ENCODE measurements at regions not wholly inside any gene's neighbourhood (a gene's known extent, or its start where the extent isn't known, plus 50 kb on each side); places are given as distances from the start of the nearest gene placed in this dataset.
A peak's percentile ranks its signal among the peaks of the same experiment; 100 is the strongest.

DNA sequence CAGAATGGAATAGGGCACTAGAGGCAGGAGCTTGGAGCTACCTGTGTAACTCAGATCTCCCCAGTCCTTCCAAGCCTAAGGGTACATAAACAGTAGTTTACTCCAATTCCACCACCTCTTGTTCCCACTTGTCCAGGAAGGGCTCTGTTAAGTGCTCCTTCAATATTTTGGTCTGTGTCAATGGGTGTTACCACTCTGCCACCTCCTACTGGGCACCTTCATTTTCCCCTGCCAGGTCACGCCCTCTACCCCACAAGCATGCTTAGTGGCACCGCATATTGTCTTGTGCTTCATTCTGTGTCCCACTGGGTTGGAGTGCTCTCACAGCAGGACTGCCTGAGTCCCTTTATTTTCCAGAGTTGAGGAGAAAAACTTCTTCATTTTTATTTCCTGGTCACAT is 459.8 kb downstream of the ARHGEF28 start:
- H3K9me3 ChIP-seq (ENCODE audit: control insufficient read depth, low read length) = no peaks in the 10 kb centered on the region
- H3K4me1 ChIP-seq (ENCODE audit: control insufficient read depth, insufficient read depth, low read length) = peaks cover 7% of the 10 kb centered on the region
- H3K27me3 ChIP-seq (replicated peaks; ENCODE audit: control insufficient read depth, insufficient read depth, low read length) = peaks cover 28% of the 10 kb centered on the region
- no peak for DNase-seq (ENCODE audit: low read depth)
- no peak overlapping the region for H3K9ac ChIP-seq (ENCODE audit: low read length)
- H3K4me3 ChIP-seq (ENCODE audit: low read length) = no peak overlapping the region
- no peaks in the 10 kb centered on the region for H3K36me3 ChIP-seq (ENCODE audit: control insufficient read depth, insufficient read depth, low read length, severe bottlenecking)

DNA sequence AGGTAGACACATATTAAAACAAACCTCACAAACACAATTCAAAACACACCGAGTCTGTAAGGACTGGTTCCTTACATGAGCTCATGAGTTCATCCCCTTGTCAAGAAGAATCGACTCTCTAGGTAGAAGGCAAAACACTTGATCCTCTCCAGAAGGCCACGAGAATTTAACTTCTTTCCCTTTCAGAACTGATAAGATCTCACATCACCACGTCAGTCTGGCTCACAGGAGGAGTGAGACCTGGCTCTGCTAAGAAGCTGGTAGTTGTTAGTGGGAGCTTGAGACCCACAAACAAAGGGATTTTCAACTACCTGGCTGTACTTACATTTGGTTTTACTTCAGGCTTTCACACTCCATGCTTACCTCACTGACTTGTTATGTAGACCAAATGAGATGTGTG is 459.2 kb downstream of the ARHGEF28 start:
- Histone ChIP-seq H3K4me1 (ENCODE audit: control insufficient read depth, insufficient read depth, low read length) (peaks cover 12% of the 10 kb centered on the region), H3K4me3 (ENCODE audit: low read length) (no peak overlapping the region), H3K9me3 (ENCODE audit: control insufficient read depth, low read length) (no peaks in the 10 kb centered on the region), H3K27me3 (replicated peaks; ENCODE audit: control insufficient read depth, insufficient read depth, low read length) (peaks cover 26% of the 10 kb centered on the region), H3K36me3 (ENCODE audit: control insufficient read depth, insufficient read depth, low read length, severe bottlenecking) (no peaks in the 10 kb centered on the region), H3K9ac (ENCODE audit: low read length) (no peak overlapping the region)
- DNase-seq (ENCODE audit: low read depth) = no peak

DNA sequence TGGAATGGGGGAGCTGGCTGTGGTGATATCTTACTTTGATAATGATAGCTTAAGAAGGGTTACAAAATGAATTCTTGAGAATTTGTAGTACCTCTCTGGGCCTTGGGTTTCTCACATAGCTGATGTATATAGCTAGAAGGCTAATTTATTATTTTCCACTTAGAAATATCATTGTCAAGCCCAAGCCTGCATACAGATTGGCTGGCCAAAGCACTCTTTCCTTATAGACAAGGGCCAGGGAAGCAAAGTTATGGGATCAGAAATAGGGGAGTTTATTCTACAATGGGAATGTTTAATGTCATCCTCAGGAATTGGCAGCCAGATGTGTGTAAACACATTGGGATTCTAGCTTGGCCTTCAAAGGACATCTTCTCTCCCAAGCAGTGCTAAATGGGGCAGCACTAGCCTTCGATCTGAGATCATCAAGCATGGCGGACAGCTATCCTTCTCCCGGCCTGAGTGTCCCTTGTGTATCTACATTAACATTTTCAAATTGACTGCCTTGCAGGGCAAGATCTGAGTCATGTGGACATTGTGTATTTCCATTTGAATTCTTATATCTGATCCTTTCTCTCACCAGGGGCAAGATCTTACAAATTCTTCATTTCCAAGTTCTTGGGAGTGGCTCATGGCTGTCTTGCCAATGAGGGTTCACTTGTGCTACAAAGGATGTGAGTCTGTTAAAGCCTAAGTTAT is 457.2 kb downstream of the ARHGEF28 start:
- no peak for DNase-seq (ENCODE audit: low read depth)
- H3K9ac ChIP-seq (ENCODE audit: low read length) = no peak overlapping the region
- no peak overlapping the region for H3K4me3 ChIP-seq (ENCODE audit: low read length)
- H3K36me3 ChIP-seq (ENCODE audit: control insufficient read depth, insufficient read depth, low read length, severe bottlenecking) = no peaks in the 10 kb centered on the region
- H3K9me3 ChIP-seq (ENCODE audit: control insufficient read depth, low read length) = no peaks in the 10 kb centered on the region
- H3K27me3 ChIP-seq (replicated peaks; ENCODE audit: control insufficient read depth, insufficient read depth, low read length) = peaks cover 16% of the 10 kb centered on the region
- peaks cover 14% of the 10 kb centered on the region for H3K4me1 ChIP-seq (ENCODE audit: control insufficient read depth, insufficient read depth, low read length)

DNA sequence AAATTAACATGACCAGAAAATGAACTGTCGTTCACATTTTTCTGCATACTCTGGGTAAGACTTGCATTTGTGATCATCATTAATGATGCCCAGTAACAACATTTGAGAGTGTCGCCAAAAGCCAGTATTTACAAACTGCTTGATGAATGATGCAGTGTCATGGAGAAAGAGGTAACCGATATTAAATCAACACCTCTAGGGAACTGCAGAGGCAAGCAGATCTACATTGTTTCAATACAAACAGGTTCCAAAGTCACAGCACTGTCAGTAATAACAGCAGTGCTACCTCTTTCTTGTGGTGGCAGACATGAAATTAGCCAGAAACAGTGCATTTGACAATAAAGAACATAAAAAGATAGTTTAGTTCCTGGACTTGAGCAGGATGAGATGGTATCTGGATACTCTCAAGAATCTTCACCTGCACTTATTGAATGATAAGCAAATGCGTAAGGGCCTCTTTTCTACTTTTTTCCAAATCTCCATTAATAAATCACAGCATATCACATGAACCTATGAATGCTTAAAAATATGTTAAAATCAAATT is 456.6 kb downstream of the ARHGEF28 start:
- Histone ChIP-seq H3K4me1 (ENCODE audit: control insufficient read depth, insufficient read depth, low read length) (peaks cover 14% of the 10 kb centered on the region), H3K9ac (ENCODE audit: low read length) (no peak overlapping the region), H3K4me3 (ENCODE audit: low read length) (no peak overlapping the region), H3K9me3 (ENCODE audit: control insufficient read depth, low read length) (no peaks in the 10 kb centered on the region), H3K36me3 (ENCODE audit: control insufficient read depth, insufficient read depth, low read length, severe bottlenecking) (no peaks in the 10 kb centered on the region), H3K27me3 (replicated peaks; ENCODE audit: control insufficient read depth, insufficient read depth, low read length) (peaks cover 16% of the 10 kb centered on the region)
- DNase-seq (ENCODE audit: low read depth) = no peak

DNA sequence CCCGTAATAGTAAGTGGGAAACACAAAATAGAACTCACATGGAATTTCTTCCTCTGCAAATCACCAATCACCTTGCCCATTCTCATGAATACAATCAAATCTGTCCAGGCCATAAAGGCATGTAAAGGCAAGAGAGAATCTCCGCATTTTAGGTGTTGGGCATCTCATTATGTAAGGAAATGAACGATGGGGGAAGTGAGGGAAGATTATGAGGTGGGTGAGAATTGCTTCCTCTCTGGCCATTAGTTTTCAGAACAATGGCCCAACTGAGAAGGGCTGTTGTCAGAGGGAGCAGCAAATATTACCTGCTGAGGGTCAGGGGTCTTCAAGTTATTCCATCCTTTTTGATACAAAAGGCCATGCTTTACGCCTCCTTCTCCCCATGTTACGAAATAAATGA is 455.1 kb downstream of the ARHGEF28 start:
- Histone ChIP-seq H3K36me3 (ENCODE audit: control insufficient read depth, insufficient read depth, low read length, severe bottlenecking) (no peaks in the 10 kb centered on the region), H3K4me3 (ENCODE audit: low read length) (no peak overlapping the region), H3K9ac (ENCODE audit: low read length) (no peak overlapping the region), H3K4me1 (ENCODE audit: control insufficient read depth, insufficient read depth, low read length) (peaks cover 14% of the 10 kb centered on the region), H3K9me3 (ENCODE audit: control insufficient read depth, low read length) (no peaks in the 10 kb centered on the region), H3K27me3 (replicated peaks; ENCODE audit: control insufficient read depth, insufficient read depth, low read length) (peaks cover 7% of the 10 kb centered on the region)
- DNase-seq (ENCODE audit: low read depth) = no peak

DNA sequence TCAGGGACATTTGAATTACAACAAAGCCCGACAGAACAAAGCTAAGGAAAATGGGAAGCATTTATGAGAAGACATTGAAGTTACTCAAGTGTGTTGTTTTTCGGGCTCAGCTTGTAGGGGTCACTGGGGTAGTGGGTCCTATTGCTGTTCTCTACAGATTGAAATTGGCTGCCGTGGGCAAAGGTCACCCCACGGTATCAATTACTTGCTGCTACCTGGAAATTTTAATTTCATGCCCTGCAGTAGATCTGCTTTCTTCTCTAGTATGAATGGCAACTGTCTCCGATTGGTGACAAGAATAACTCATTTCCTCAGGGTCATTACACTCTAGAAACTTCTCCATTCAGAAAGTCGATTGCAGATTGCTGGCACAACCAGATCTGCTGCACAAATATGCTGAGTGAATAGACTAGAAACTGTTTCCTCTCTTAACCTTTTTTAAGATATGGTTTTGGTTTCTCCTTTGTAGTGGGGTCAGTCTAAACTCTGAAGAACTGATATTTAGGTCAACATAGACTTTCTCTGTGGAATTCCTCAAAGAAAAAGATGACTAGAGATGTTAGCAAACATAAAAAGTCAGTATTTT is 454.1 kb downstream of the ARHGEF28 start:
- no peak for DNase-seq (ENCODE audit: low read depth)
- no peaks in the 10 kb centered on the region for H3K27me3 ChIP-seq (replicated peaks; ENCODE audit: control insufficient read depth, insufficient read depth, low read length)
- H3K9ac ChIP-seq (ENCODE audit: low read length) = no peak overlapping the region
- no peaks in the 10 kb centered on the region for H3K9me3 ChIP-seq (ENCODE audit: control insufficient read depth, low read length)
- no peaks in the 10 kb centered on the region for H3K36me3 ChIP-seq (ENCODE audit: control insufficient read depth, insufficient read depth, low read length, severe bottlenecking)
- no peak overlapping the region for H3K4me3 ChIP-seq (ENCODE audit: low read length)
- peaks cover 14% of the 10 kb centered on the region for H3K4me1 ChIP-seq (ENCODE audit: control insufficient read depth, insufficient read depth, low read length)

DNA sequence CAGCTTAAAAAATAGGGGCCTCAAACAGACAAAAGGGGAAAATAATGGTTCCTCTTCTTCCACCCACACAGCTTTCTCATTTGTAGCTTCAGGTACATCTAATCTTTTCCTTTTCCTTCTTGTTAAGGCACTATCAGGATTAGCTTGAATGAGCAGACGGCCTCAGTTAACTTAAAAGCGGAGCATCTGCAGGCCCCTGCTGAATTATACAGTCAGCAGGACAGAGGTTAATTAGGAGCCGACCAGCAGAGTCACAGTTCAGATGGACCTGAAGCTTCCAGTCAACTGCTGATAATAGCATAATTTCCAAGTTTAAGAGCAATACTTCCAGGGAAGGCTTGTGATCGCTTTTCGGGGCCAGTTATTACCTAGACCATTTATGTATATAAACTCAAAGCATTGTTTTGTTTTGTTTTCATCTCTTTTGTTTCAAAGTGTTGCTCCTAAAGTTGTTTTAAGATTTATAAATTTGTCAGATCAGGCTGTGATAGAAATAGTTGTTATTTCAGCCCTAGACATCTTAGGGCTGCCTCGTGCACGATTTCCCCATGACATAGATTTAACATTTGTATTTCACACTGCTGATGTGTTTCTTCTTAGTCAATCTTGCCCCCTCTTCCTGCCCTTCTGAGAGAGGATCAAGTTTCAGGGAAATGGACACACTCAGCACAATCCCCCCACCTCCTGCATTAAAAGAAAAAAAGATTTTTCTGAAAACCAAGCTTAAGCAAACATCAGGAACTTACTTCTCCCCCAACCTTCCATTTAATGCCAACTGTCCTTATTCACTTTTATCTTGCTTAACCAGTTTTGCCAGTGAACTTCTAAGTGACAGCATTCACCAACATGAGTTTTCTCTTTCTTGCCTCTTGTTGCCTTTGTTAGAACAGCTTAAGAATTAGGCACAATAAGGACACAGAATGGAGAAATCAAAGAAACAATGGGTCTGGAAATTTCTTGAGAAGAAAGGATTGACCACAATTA is 449.8 kb downstream of the ARHGEF28 start:
- DNase-seq (ENCODE audit: low read depth) = no peak
- H3K9ac ChIP-seq (ENCODE audit: low read length) = no peak overlapping the region
- H3K4me1 ChIP-seq (ENCODE audit: control insufficient read depth, insufficient read depth, low read length) = peaks cover 23% of the 10 kb centered on the region
- no peak overlapping the region for H3K4me3 ChIP-seq (ENCODE audit: low read length)
- no peaks in the 10 kb centered on the region for H3K36me3 ChIP-seq (ENCODE audit: control insufficient read depth, insufficient read depth, low read length, severe bottlenecking)
- H3K27me3 ChIP-seq (replicated peaks; ENCODE audit: control insufficient read depth, insufficient read depth, low read length) = no peaks in the 10 kb centered on the region
- no peaks in the 10 kb centered on the region for H3K9me3 ChIP-seq (ENCODE audit: control insufficient read depth, low read length)

DNA sequence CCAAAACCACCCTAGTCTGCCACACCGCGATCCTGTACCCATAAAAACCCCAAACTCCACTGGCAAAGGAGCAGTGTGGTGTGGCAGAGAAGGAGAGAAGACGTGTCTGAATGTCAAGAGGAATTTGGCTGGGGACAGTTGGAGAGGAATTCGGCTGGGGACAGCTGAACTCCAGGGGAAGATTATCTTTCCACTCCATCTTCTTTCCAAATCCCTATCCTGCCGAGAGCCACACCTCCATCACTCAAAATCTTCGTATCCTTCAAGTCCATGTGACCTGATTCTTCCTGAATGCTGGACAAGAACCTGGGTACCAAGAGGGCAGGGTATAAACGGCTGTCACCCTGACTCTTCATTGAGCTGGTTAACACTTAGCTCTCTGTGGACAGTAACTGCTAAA is 448.1 kb downstream of the ARHGEF28 start:
- Histone ChIP-seq H3K4me3 (ENCODE audit: low read length) (no peak overlapping the region), H3K9me3 (ENCODE audit: control insufficient read depth, low read length) (no peaks in the 10 kb centered on the region)

DNA sequence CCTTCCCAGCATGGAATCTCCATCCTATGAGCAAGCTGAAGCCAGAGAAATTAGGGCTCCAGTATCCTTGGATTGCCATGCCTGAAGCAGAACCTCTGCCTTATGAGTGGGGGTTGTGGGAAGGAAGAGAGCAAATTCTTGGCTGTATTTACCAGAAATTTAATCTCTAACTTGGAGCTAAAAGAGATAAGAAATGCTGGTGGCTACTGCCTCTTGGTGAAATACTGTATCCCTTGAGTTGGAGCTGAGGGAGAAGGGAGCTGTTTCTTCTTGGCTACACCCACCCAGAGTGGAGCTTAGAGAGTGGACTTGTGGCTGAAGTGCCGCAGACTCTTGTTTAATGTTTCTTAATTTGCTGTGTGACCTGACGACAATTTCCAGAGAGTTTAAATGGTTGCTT is 447.3 kb downstream of the ARHGEF28 start:
- H3K9ac ChIP-seq (ENCODE audit: low read length) = no peak overlapping the region
- H3K9me3 ChIP-seq (ENCODE audit: control insufficient read depth, low read length) = no peaks in the 10 kb centered on the region
- peak; percentile 22 for DNase-seq (ENCODE audit: low read depth)
- H3K36me3 ChIP-seq (ENCODE audit: control insufficient read depth, insufficient read depth, low read length, severe bottlenecking) = no peaks in the 10 kb centered on the region
- H3K4me1 ChIP-seq (ENCODE audit: control insufficient read depth, insufficient read depth, low read length) = peaks cover 16% of the 10 kb centered on the region
- H3K27me3 ChIP-seq (replicated peaks; ENCODE audit: control insufficient read depth, insufficient read depth, low read length) = no peaks in the 10 kb centered on the region
- no peak overlapping the region for H3K4me3 ChIP-seq (ENCODE audit: low read length)

More for the DNA sequence above, 448.1 kb downstream of the ARHGEF28 start:
- Histone ChIP-seq H3K27me3 (replicated peaks; ENCODE audit: control insufficient read depth, insufficient read depth, low read length) (no peaks in the 10 kb centered on the region), H3K36me3 (ENCODE audit: control insufficient read depth, insufficient read depth, low read length, severe bottlenecking) (no peaks in the 10 kb centered on the region), H3K4me1 (ENCODE audit: control insufficient read depth, insufficient read depth, low read length) (peaks cover 16% of the 10 kb centered on the region), H3K9ac (ENCODE audit: low read length) (no peak overlapping the region)
- DNase-seq (ENCODE audit: low read depth) = no peak

DNA sequence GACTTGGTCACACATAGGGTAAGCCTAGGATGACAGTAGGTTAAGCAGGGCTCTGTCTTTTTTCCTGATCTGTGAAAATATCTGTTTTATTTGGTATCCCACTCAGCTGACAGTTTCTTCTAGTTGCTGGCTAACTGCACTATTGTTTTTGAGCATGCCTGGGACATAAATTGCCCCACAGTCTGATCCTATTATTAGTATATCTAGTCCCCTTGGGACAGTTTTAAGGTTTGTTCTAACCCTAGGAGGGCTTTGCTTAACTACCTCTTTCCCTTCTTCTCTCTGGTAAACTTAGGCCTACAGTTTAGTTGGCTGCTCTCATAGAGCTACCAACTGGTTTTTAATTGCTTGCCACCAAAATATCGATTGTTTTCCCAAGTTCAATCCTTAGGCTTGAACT is 446.6 kb downstream of the ARHGEF28 start:
- H3K36me3 ChIP-seq (ENCODE audit: control insufficient read depth, insufficient read depth, low read length, severe bottlenecking) = no peaks in the 10 kb centered on the region

DNA sequence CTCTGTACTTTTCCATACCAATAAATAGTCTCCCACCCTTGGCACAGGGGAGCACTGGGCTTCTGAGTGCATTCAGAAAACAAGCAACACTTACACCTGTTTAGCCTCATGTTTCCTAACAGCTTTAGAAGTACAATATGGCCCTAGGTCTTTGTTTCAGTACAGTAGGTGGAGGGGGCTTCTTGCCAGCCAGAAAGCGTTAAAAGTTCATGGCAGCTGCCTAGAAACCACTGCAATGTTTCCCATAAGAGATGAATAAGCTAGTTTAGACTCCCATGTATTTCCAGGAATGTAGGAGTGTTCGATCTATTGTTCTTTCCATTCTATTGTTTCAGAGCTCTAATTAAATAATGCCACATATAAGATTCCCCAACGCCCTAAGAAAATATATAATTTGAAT is 444.8 kb downstream of the ARHGEF28 start:
- no peaks in the 10 kb centered on the region for H3K9me3 ChIP-seq (ENCODE audit: control insufficient read depth, low read length)
- no peaks in the 10 kb centered on the region for H3K27me3 ChIP-seq (replicated peaks; ENCODE audit: control insufficient read depth, insufficient read depth, low read length)
- H3K4me1 ChIP-seq (ENCODE audit: control insufficient read depth, insufficient read depth, low read length) = peaks cover 25% of the 10 kb centered on the region
- H3K4me3 ChIP-seq (ENCODE audit: low read length) = no peak overlapping the region
- H3K36me3 ChIP-seq (ENCODE audit: control insufficient read depth, insufficient read depth, low read length, severe bottlenecking) = no peaks in the 10 kb centered on the region
- no peak for DNase-seq (ENCODE audit: low read depth)
- no peak overlapping the region for H3K9ac ChIP-seq (ENCODE audit: low read length)

More for the DNA sequence above, 446.6 kb downstream of the ARHGEF28 start:
- no peak for DNase-seq (ENCODE audit: low read depth)
- Histone ChIP-seq H3K4me1 (ENCODE audit: control insufficient read depth, insufficient read depth, low read length) (peaks cover 21% of the 10 kb centered on the region), H3K9ac (ENCODE audit: low read length) (no peak overlapping the region), H3K9me3 (ENCODE audit: control insufficient read depth, low read length) (no peaks in the 10 kb centered on the region), H3K4me3 (ENCODE audit: low read length) (no peak overlapping the region), H3K27me3 (replicated peaks; ENCODE audit: control insufficient read depth, insufficient read depth, low read length) (no peaks in the 10 kb centered on the region)

Data from adipocyte (in vitro differentiated cells).